HEK293T (cell line): ENCODE measurements at regions not wholly inside any gene's neighbourhood (a gene's known extent, or its start where the extent isn't known, plus 50 kb on each side); places are given as distances from the start of the nearest gene placed in this dataset.

Experiments used
- FOXM1 ChIP-seq: fragments of 450-650 bp; IDR thresholded peaks from 2 replicates; pipeline ENCODE4 v1.6.1; 2017; ENCODE audit warnings: mild to moderate bottlenecking, borderline replicate concordance
- HDGF ChIP-seq: fragments of 450-650 bp; IDR thresholded peaks from 2 replicates; pipeline ENCODE4 v1.6.1; 2017; ENCODE audit warnings: antibody characterized with exemption, borderline replicate concordance

GRCh38 chr2:10515887-10516286 is 67.8 kb upstream of the ODC1 start:
- no peak for TF ChIP-seq FOXM1
- no peak for TF ChIP-seq HDGF
